ENCODE measurements at regions not wholly inside any gene's neighbourhood (a gene's known extent, or its start where the extent isn't known, plus 50 kb on each side); places are given as distances from the start of the nearest gene placed in this dataset.

GRCh38 chr22:22121445-22121844, 123.1 kb upstream of the VPREB1 start:
- TF ChIP-seq CTCF (IDR thresholded peaks at IDR 0.05) (no peak), POLR2A (IDR thresholded peaks at IDR 0.05) (no peak)
